ENCODE measurements at regions not wholly inside any gene's neighbourhood (a gene's known extent, or its start where the extent isn't known, plus 50 kb on each side); places are given as distances from the start of the nearest gene placed in this dataset.
A peak's percentile ranks its signal among the peaks of the same experiment; 100 is the strongest.

GRCh38 chr7:148540041-148540738 is 50.4 kb upstream of the C7orf33 start:
- TF ChIP-seq EP300 (IDR thresholded peaks at IDR 0.05; ENCODE audit: borderline replicate concordance in 1 of 2, low read depth in 1 of 2, low read length in 1 of 2) (peak in 1 of 2 experiments; percentile 39; a peak in 1 of 4 replicates), GABPA (IDR thresholded peaks at IDR 0.05; ENCODE audit: low read depth) (no peak), CTCF (IDR thresholded peaks at IDR 0.05) (no peak), FOXM1 (IDR thresholded peaks at IDR 0.05; ENCODE audit: low read depth) (no peak), POLR2AphosphoS5 (IDR thresholded peaks at IDR 0.05; ENCODE audit: low read depth, low read length) (no peak), SIN3A (IDR thresholded peaks at IDR 0.05; ENCODE audit: borderline replicate concordance, low read depth, low read length) (no peak), TAF1 (IDR thresholded peaks at IDR 0.05; ENCODE audit: borderline replicate concordance, low read depth, low read length) (no peak), TEAD4 (IDR thresholded peaks at IDR 0.05; ENCODE audit: borderline replicate concordance, insufficient read depth) (0 out of 2 replicates have a peak, but pooled peaks have one; percentile 45), CHD2 (IDR thresholded peaks at IDR 0.05; ENCODE audit: low read length, partially characterized antibody) (no peak)

All from SK-N-SH (cell line).